ENCODE measurements at regions not wholly inside any gene's neighbourhood (a gene's known extent, or its start where the extent isn't known, plus 50 kb on each side); places are given as distances from the start of the nearest gene placed in this dataset.
"Not testable (repeated sequence)": the region's sequence is repeated elsewhere in the genome, so short reads cannot be mapped to it uniquely, and the experiment has no call there.

GRCh38 chr10:61250131-61250530 lies 203.1 kb downstream of the TMEM26 start:
- Mint-ChIP-seq H3K27ac (no peak overlapping the region), H3K36me3 (ENCODE audit: low read depth) (no peaks in the 10 kb centered on the region), H3K4me3 (no peak overlapping the region), H3K9me3 (no peaks in the 10 kb centered on the region), H3K4me1 (ENCODE audit: low read depth) (no peaks in the 10 kb centered on the region), H3K27me3 (ENCODE audit: insufficient read depth) (no peaks in the 10 kb centered on the region)
- no peak for DNase-seq (ENCODE audit: low spot score)
- intact Hi-C loops (cut with micrococcal nuclease), result no loop called here

GRCh38 chr10:61248013-61248412 lies 205.2 kb downstream of the TMEM26 start:
- H3K4me3 Mint-ChIP-seq, result no peak overlapping the region
- intact Hi-C loops (cut with micrococcal nuclease), result no loop called here
- no peak overlapping the region for H3K27ac Mint-ChIP-seq
- no peak for DNase-seq (ENCODE audit: low spot score)
- H3K27me3 Mint-ChIP-seq (ENCODE audit: insufficient read depth), result no peaks in the 10 kb centered on the region
- no peaks in the 10 kb centered on the region for H3K4me1 Mint-ChIP-seq (ENCODE audit: low read depth)
- no peaks in the 10 kb centered on the region for H3K9me3 Mint-ChIP-seq
- no peaks in the 10 kb centered on the region for H3K36me3 Mint-ChIP-seq (ENCODE audit: low read depth)

- no peaks in the 10 kb centered on the region for H3K27me3 Mint-ChIP-seq (ENCODE audit: insufficient read depth)
These were observed 208.9 kb downstream of the TMEM26 start for GRCh38 chr10:61244261-61244775.

GRCh38 chr10:61232780-61233179 lies 220.4 kb downstream of the TMEM26 start:
- peaks cover 3% of the 10 kb centered on the region for H3K9me3 Mint-ChIP-seq
- no peak overlapping the region for H3K27ac Mint-ChIP-seq
- no peaks in the 10 kb centered on the region for H3K4me1 Mint-ChIP-seq (ENCODE audit: low read depth)
- H3K27me3 Mint-ChIP-seq (ENCODE audit: insufficient read depth), result peaks cover 2% of the 10 kb centered on the region
- H3K36me3 Mint-ChIP-seq (ENCODE audit: low read depth), result no peaks in the 10 kb centered on the region
- H3K4me3 Mint-ChIP-seq, result no peak overlapping the region
- DNase-seq (ENCODE audit: low spot score), result no peak
- intact Hi-C loops (cut with micrococcal nuclease), result no loop called here

More at GRCh38 chr10:61244261-61244775, 208.9 kb downstream of the TMEM26 start:
- no peak overlapping the region for H3K27ac Mint-ChIP-seq
- H3K9me3 Mint-ChIP-seq, result no peaks in the 10 kb centered on the region
- H3K36me3 Mint-ChIP-seq (ENCODE audit: low read depth), result no peaks in the 10 kb centered on the region
- H3K4me1 Mint-ChIP-seq (ENCODE audit: low read depth), result no peaks in the 10 kb centered on the region
- H3K4me3 Mint-ChIP-seq, result no peak overlapping the region
- intact Hi-C loops (cut with micrococcal nuclease), result no loop called here
- no peak for DNase-seq (ENCODE audit: low spot score)

GRCh38 chr10:61225939-61226338 lies 227.2 kb downstream of the TMEM26 start:
- H3K27ac Mint-ChIP-seq, result no peak overlapping the region
- no peaks in the 10 kb centered on the region for H3K27me3 Mint-ChIP-seq (ENCODE audit: insufficient read depth)
- H3K4me3 Mint-ChIP-seq, result no peak overlapping the region
- H3K9me3 Mint-ChIP-seq, result peaks cover 16% of the 10 kb centered on the region
- no peaks in the 10 kb centered on the region for H3K4me1 Mint-ChIP-seq (ENCODE audit: low read depth)
- no peak for DNase-seq (ENCODE audit: low spot score)
- intact Hi-C loops (cut with micrococcal nuclease), result no loop called here
- no peaks in the 10 kb centered on the region for H3K36me3 Mint-ChIP-seq (ENCODE audit: low read depth)

GRCh38 chr10:61223576-61223975 lies 229.6 kb downstream of the TMEM26 start:
- H3K36me3 Mint-ChIP-seq (ENCODE audit: low read depth), result no peaks in the 10 kb centered on the region
- H3K9me3 Mint-ChIP-seq, result peaks cover 16% of the 10 kb centered on the region
- intact Hi-C loops (cut with micrococcal nuclease), result no loop called here
- no peak for DNase-seq (ENCODE audit: low spot score)
- H3K27ac Mint-ChIP-seq, result no peak overlapping the region
- no peaks in the 10 kb centered on the region for H3K4me1 Mint-ChIP-seq (ENCODE audit: low read depth)
- no peaks in the 10 kb centered on the region for H3K27me3 Mint-ChIP-seq (ENCODE audit: insufficient read depth)
- H3K4me3 Mint-ChIP-seq, result no peak overlapping the region

- intact Hi-C loops (cut with micrococcal nuclease), result no loop called here
- DNase-seq (ENCODE audit: low spot score), result no peak
- H3K4me1 Mint-ChIP-seq (ENCODE audit: low read depth), result no peaks in the 10 kb centered on the region
- no peak overlapping the region for H3K27ac Mint-ChIP-seq
- H3K4me3 Mint-ChIP-seq, result no peak overlapping the region
- H3K27me3 Mint-ChIP-seq (ENCODE audit: insufficient read depth), result no peaks in the 10 kb centered on the region
- H3K36me3 Mint-ChIP-seq (ENCODE audit: low read depth), result no peaks in the 10 kb centered on the region
- H3K9me3 Mint-ChIP-seq, result peaks cover 3% of the 10 kb centered on the region
These were observed 233.5 kb downstream of the TMEM26 start for GRCh38 chr10:61219696-61220095.

GRCh38 chr10:61217851-61218565 lies 235.2 kb downstream of the TMEM26 start:
- Mint-ChIP-seq H3K27me3 (ENCODE audit: insufficient read depth) (peaks cover 2% of the 10 kb centered on the region), H3K4me1 (ENCODE audit: low read depth) (no peaks in the 10 kb centered on the region), H3K4me3 (no peak overlapping the region), H3K27ac (no peak overlapping the region), H3K9me3 (no peaks in the 10 kb centered on the region), H3K36me3 (ENCODE audit: low read depth) (no peaks in the 10 kb centered on the region)
- intact Hi-C loops (cut with micrococcal nuclease), result no loop called here
- no peak for DNase-seq (ENCODE audit: low spot score)

GRCh38 chr10:61215246-61215645 lies 237.9 kb downstream of the TMEM26 start:
- H3K9me3 Mint-ChIP-seq, result no peaks in the 10 kb centered on the region
- no peak overlapping the region for H3K27ac Mint-ChIP-seq
- H3K4me1 Mint-ChIP-seq (ENCODE audit: low read depth), result no peaks in the 10 kb centered on the region
- peaks cover 2% of the 10 kb centered on the region for H3K27me3 Mint-ChIP-seq (ENCODE audit: insufficient read depth)
- H3K4me3 Mint-ChIP-seq, result no peak overlapping the region
- intact Hi-C loops (cut with micrococcal nuclease), result no loop called here
- H3K36me3 Mint-ChIP-seq (ENCODE audit: low read depth), result no peaks in the 10 kb centered on the region
- DNase-seq (ENCODE audit: low spot score), result no peak

GRCh38 chr10:61211468-61211867 lies 241.7 kb downstream of the TMEM26 start:
- H3K4me3 Mint-ChIP-seq, result no peak overlapping the region
- DNase-seq (ENCODE audit: low spot score), result no peak
- no peaks in the 10 kb centered on the region for H3K9me3 Mint-ChIP-seq
- intact Hi-C loops (cut with micrococcal nuclease), result no loop called here
- peaks cover 4% of the 10 kb centered on the region for H3K27me3 Mint-ChIP-seq (ENCODE audit: insufficient read depth)
- H3K36me3 Mint-ChIP-seq (ENCODE audit: low read depth), result no peaks in the 10 kb centered on the region
- H3K4me1 Mint-ChIP-seq (ENCODE audit: low read depth), result no peaks in the 10 kb centered on the region
- H3K27ac Mint-ChIP-seq, result no peak overlapping the region

GRCh38 chr10:61197057-61197456 lies 253.1 kb upstream of the RHOBTB1 start:
- H3K4me3 Mint-ChIP-seq, result no peak overlapping the region
- peaks cover 3% of the 10 kb centered on the region for H3K9me3 Mint-ChIP-seq
- no peaks in the 10 kb centered on the region for H3K36me3 Mint-ChIP-seq (ENCODE audit: low read depth)
- no peaks in the 10 kb centered on the region for H3K4me1 Mint-ChIP-seq (ENCODE audit: low read depth)
- no peak overlapping the region for H3K27ac Mint-ChIP-seq
- intact Hi-C loops (cut with micrococcal nuclease), result no loop called here
- DNase-seq (ENCODE audit: low spot score), result no peak
- no peaks in the 10 kb centered on the region for H3K27me3 Mint-ChIP-seq (ENCODE audit: insufficient read depth)

- Mint-ChIP-seq H3K4me3 (no peak overlapping the region), H3K9me3 (peaks cover 3% of the 10 kb centered on the region), H3K36me3 (ENCODE audit: low read depth) (no peaks in the 10 kb centered on the region), H3K27ac (no peak overlapping the region), H3K27me3 (ENCODE audit: insufficient read depth) (no peaks in the 10 kb centered on the region), H3K4me1 (ENCODE audit: low read depth) (no peaks in the 10 kb centered on the region)
- no peak for DNase-seq (ENCODE audit: low spot score)
- intact Hi-C loops (cut with micrococcal nuclease), result no loop called here
These were observed 251.2 kb upstream of the RHOBTB1 start for GRCh38 chr10:61195211-61195610.

GRCh38 chr10:61192589-61192988 lies 248.6 kb upstream of the RHOBTB1 start:
- H3K4me1 Mint-ChIP-seq (ENCODE audit: low read depth); intact Hi-C loops (cut with micrococcal nuclease); H3K27ac Mint-ChIP-seq: not testable (repeated sequence)

GRCh38 chr10:61192042-61192441 lies 248.1 kb upstream of the RHOBTB1 start:
- H3K27me3 Mint-ChIP-seq (ENCODE audit: insufficient read depth), result no peaks in the 10 kb centered on the region
- no peak overlapping the region for H3K4me3 Mint-ChIP-seq
- intact Hi-C loops (cut with micrococcal nuclease), result no loop called here
- no peak overlapping the region for H3K27ac Mint-ChIP-seq
- H3K4me1 Mint-ChIP-seq (ENCODE audit: low read depth), result no peaks in the 10 kb centered on the region
- peaks cover 3% of the 10 kb centered on the region for H3K9me3 Mint-ChIP-seq
- no peak for DNase-seq (ENCODE audit: low spot score)
- no peaks in the 10 kb centered on the region for H3K36me3 Mint-ChIP-seq (ENCODE audit: low read depth)

More at GRCh38 chr10:61192589-61192988, 248.6 kb upstream of the RHOBTB1 start:
- H3K27me3 Mint-ChIP-seq (ENCODE audit: insufficient read depth); H3K9me3 Mint-ChIP-seq; H3K4me3 Mint-ChIP-seq; DNase-seq (ENCODE audit: low spot score); H3K36me3 Mint-ChIP-seq (ENCODE audit: low read depth): not testable (repeated sequence)
